ENCODE measurements at regions not wholly inside any gene's neighbourhood (a gene's known extent, or its start where the extent isn't known, plus 50 kb on each side); places are given as distances from the start of the nearest gene placed in this dataset.

GRCh38 chr5:112491257-112491656, 72.2 kb upstream of the EPB41L4A start:
- TF ChIP-seq HMGXB4 (CRISPR knock-in tag; IDR thresholded peaks at IDR 0.05): no peak
- no peak for TF ChIP-seq ARNT (IDR thresholded peaks at IDR 0.05)
- no peak for TF ChIP-seq RFX5 (IDR thresholded peaks at IDR 0.05; ENCODE audit: low read depth, low read length)
- no peak for TF ChIP-seq KLF16 (IDR thresholded peaks at IDR 0.05)
- no peak for TF ChIP-seq ZNF311 (CRISPR knock-in tag; IDR thresholded peaks at IDR 0.05)
- TF ChIP-seq CREB5 (CRISPR knock-in tag; IDR thresholded peaks at IDR 0.05): no peak
- no peak for TF ChIP-seq ARID2 (IDR thresholded peaks at IDR 0.05)
- no peak for TF ChIP-seq ZKSCAN8 (CRISPR knock-in tag; IDR thresholded peaks at IDR 0.05)
- TF ChIP-seq GABPA (tag; conservative IDR thresholded peaks at IDR 0.05; ENCODE audit: low read depth): no peak
- no peak for TF ChIP-seq DPF2 (IDR thresholded peaks at IDR 0.05)
- TF ChIP-seq ZNF507 (tag; conservative IDR thresholded peaks at IDR 0.05): no peak
- no peak for TF ChIP-seq NR2C1 (IDR thresholded peaks at IDR 0.05)
- TF ChIP-seq NR2C1 (tag; IDR thresholded peaks at IDR 0.05): no peak
